ENCODE measurements at regions not wholly inside any gene's neighbourhood (a gene's known extent, or its start where the extent isn't known, plus 50 kb on each side); places are given as distances from the start of the nearest gene placed in this dataset.

GRCh38 chr1:30516485-30516858 is 206.9 kb downstream of the MATN1 start:
- no peak for TF ChIP-seq POLR2A (IDR thresholded peaks at IDR 0.05; ENCODE audit: low read length)
- no peak for TF ChIP-seq GATA1 (IDR thresholded peaks at IDR 0.05; ENCODE audit: low read depth, low read length)

All from erythroblast (primary cell).